Duodenal mucosa (tissue), 2 donors: ENCODE measurements at regions not wholly inside any gene's neighbourhood (a gene's known extent, or its start where the extent isn't known, plus 50 kb on each side); places are given as distances from the start of the nearest gene placed in this dataset.

Experiments used
- H3K27ac ChIP-seq: one replicate; pipeline ENCODE4 v1.7.0; 2013; ENCODE audit warnings: low read depth, low read length
- H3K27me3 ChIP-seq, 2 donors: one replicate each; pipeline ENCODE4 v1.7.0; 2013; ENCODE audit warnings: low read length in 2 of 2, control low read depth in 1 of 2; ENCODE audit not compliant: insufficient read depth in 2 of 2, control insufficient read depth in 1 of 2
- H3K36me3 ChIP-seq, 2 donors: one replicate each; pipeline ENCODE4 v1.7.0; 2013; ENCODE audit warnings: low read length in 2 of 2, control low read depth in 1 of 2; ENCODE audit not compliant: insufficient read depth in 2 of 2, control insufficient read depth in 1 of 2
- H3K4me1 ChIP-seq, 2 donors: one replicate each; pipeline ENCODE4 v1.7.0; 2013; ENCODE audit warnings: low read length in 2 of 2, control low read depth in 1 of 2; ENCODE audit not compliant: insufficient read depth in 2 of 2, control insufficient read depth in 1 of 2
- H3K4me3 ChIP-seq, 2 donors: one replicate each; pipeline ENCODE4 v1.7.0; 2013; ENCODE audit warnings: low read length in 2 of 2, low read depth in 1 of 2
- H3K9ac ChIP-seq, 2 donors: one replicate each; pipeline ENCODE4 v1.7.0; 2013; ENCODE audit warnings: low read length in 2 of 2, low read depth in 1 of 2
- H3K9me3 ChIP-seq, 2 donors: one replicate each; pipeline ENCODE4 v1.7.0; 2013; ENCODE audit warnings: low read length in 2 of 2, control low read depth in 1 of 2; ENCODE audit not compliant: control insufficient read depth in 1 of 2

DNA sequence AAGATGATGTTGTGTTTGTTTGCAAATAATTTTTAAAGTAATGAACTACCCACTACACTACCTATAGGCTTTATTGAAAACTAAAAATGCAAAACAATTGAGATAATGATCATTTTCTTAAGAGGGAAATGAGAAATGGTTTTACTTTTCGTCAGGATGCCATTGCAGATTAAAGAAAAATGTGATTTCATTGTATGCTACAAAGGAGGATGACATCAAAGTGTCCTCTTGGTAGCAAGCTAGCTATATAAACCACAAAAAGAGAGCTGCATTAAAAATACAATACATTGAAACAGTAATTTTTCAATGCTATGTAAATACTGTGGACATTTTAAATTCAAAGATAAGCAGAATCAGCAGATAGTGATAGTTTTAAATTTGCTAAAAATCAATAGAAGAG lies 87.5 kb upstream of the DPYD start:
- no peak overlapping the region for H3K9ac ChIP-seq
- no peaks in the 10 kb centered on the region for H3K27me3 ChIP-seq
- H3K9me3 ChIP-seq: no peaks in the 10 kb centered on the region
- no peaks in the 10 kb centered on the region for H3K4me1 ChIP-seq
- H3K36me3 ChIP-seq: no peaks in the 10 kb centered on the region
- no peak overlapping the region for H3K4me3 ChIP-seq
- no peak overlapping the region for H3K27ac ChIP-seq

DNA sequence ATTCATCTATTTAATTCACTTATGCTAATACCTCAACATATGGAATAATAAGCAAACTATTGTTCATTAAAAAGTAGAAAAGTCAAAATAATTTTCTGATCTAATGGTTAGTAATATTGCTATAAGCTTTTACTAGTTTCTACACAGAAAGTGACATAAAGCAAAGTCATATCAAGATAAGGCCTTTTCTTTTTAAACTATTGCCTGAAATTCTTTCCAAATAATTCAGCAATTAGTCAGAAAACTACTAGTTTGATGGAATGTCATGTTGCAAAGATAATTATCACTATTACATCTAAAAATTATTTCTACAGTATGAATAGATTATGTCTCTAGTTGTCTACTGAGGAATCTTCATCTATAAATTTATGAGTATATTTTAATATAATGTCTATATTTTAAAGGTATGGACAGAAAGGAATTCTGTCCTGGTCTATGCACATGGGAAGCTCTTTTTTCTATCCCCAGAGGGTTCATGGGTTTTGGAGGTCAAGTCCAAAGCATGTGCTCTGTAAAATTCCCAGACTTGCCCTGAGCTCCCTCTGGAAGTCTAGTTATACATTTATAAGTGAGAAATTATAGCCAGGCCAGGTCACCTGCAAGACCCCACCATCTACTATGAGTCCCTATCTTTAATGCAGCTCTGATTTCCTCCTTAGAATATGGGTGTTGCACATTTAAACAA lies 84.6 kb upstream of the DPYD start:
- Histone ChIP-seq H3K27me3 (no peaks in the 10 kb centered on the region), H3K4me1 (no peaks in the 10 kb centered on the region), H3K9ac (no peak overlapping the region), H3K27ac (no peak overlapping the region), H3K9me3 (no peaks in the 10 kb centered on the region), H3K4me3 (no peak overlapping the region), H3K36me3 (no peaks in the 10 kb centered on the region)

DNA sequence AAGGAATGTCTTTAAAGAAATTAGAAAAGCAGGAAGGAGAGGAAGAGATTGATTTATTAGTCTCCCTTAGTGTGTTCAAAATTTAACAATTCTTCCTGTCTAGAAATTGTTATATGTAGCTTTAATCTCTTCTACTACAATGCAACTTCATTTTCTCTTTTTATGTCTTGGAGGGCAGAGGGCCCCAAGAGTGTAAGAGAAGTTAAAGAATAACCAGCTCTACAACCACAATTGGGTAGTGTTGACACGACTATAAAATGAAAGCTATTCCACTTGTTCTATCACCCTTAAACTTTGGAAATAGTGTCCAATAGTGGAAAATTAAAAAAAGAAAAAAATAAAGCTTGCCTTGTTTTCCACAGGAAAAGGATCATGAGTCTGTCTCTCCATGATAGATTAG lies 82.6 kb upstream of the DPYD start:
- Histone ChIP-seq H3K36me3 (no peaks in the 10 kb centered on the region), H3K27me3 (no peaks in the 10 kb centered on the region)

DNA sequence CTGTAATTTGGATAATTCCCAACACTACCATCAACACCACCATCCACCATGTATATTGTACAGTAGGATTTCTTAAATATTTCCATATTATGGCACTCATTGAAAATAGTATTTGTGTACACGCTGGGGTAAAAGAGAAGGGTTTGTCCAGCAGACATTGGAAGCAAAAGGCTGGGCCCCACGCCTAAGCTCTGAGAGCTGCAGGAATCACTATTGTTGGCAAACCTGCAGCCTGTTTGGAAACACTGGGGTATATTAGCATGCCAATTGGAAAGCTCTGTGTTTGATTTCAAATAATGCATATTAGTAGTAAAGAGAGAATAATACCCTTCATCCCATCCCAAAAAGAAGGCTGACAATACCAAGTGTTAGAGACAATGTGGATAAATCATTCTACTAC lies 81.5 kb upstream of the DPYD start:
- no peak overlapping the region for H3K27ac ChIP-seq
- H3K4me1 ChIP-seq: no peaks in the 10 kb centered on the region
- no peaks in the 10 kb centered on the region for H3K27me3 ChIP-seq
- H3K9me3 ChIP-seq: no peaks in the 10 kb centered on the region
- no peaks in the 10 kb centered on the region for H3K36me3 ChIP-seq
- H3K9ac ChIP-seq: no peak overlapping the region
- H3K4me3 ChIP-seq: no peak overlapping the region

More for the DNA sequence above, 82.6 kb upstream of the DPYD start:
- Histone ChIP-seq H3K27ac (no peak overlapping the region), H3K4me1 (no peaks in the 10 kb centered on the region), H3K4me3 (no peak overlapping the region), H3K9ac (no peak overlapping the region), H3K9me3 (no peaks in the 10 kb centered on the region)

DNA sequence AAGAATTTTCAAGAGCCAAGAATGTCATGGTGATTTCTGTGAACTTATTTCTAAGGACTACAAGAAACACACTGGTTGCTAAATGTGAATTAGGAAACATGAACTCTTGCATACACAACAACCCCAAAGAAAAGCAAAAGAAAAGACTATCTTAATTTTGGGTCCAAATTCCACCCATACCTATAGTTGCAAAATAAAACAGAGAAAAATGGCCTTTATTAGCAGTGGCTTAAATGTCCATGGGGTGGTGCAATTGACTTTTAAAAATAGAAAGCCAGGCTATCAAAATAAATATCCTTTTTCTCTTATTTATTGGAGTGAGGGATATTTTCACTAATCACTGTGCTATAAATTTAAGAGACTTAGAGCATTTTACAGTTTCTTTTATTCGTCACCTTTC lies 80.9 kb upstream of the DPYD start:
- no peaks in the 10 kb centered on the region for H3K36me3 ChIP-seq
- no peak overlapping the region for H3K4me3 ChIP-seq

DNA sequence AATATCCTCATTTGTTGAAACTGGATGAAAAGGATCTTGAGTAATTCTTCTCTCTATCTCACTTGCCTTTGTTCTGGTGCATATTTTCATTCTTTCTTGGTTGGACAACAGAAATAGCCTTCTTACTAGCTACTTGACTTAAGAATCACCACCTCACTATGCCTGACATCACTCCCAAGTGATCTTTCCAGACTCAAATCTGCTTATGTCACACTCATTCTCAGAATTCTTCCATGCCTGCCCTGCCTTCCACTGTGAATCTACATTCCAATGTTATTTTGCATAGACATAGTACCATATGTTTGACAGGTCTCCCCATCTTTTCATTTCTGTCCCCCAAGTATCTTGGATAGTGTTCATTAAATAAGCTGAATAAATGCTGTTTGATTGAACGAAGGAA lies 78.5 kb upstream of the DPYD start:
- Histone ChIP-seq H3K9me3 (no peaks in the 10 kb centered on the region), H3K27me3 (no peaks in the 10 kb centered on the region), H3K4me3 (no peak overlapping the region), H3K9ac (no peak overlapping the region), H3K36me3 (no peaks in the 10 kb centered on the region), H3K27ac (no peak overlapping the region), H3K4me1 (no peaks in the 10 kb centered on the region)

More for the DNA sequence above, 80.9 kb upstream of the DPYD start:
- Histone ChIP-seq H3K4me1 (no peaks in the 10 kb centered on the region), H3K9ac (no peak overlapping the region), H3K9me3 (no peaks in the 10 kb centered on the region), H3K27ac (no peak overlapping the region), H3K27me3 (no peaks in the 10 kb centered on the region)

DNA sequence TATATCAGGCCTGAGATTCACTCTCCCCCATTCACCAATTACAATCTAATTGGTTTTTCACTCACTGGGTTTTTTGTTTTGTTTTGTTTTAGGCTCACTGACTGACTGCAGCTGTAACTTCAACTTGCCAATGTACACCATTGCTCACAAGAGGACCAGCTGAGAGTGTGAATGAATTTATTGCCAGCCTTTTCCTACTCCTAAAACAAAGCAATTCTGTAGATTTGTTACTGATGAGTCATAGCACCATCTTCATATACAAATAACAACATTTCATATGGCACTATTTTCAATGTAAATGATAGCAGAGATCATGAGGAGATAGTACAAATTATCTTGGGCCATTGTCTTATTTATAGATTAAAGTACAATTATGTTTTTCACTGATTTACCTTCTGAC lies 76.0 kb upstream of the DPYD start:
- H3K36me3 ChIP-seq: no peaks in the 10 kb centered on the region
- no peak overlapping the region for H3K9ac ChIP-seq
- no peaks in the 10 kb centered on the region for H3K4me1 ChIP-seq
- H3K4me3 ChIP-seq: no peak overlapping the region
- no peak overlapping the region for H3K27ac ChIP-seq
- H3K9me3 ChIP-seq: no peaks in the 10 kb centered on the region
- H3K27me3 ChIP-seq: no peaks in the 10 kb centered on the region

DNA sequence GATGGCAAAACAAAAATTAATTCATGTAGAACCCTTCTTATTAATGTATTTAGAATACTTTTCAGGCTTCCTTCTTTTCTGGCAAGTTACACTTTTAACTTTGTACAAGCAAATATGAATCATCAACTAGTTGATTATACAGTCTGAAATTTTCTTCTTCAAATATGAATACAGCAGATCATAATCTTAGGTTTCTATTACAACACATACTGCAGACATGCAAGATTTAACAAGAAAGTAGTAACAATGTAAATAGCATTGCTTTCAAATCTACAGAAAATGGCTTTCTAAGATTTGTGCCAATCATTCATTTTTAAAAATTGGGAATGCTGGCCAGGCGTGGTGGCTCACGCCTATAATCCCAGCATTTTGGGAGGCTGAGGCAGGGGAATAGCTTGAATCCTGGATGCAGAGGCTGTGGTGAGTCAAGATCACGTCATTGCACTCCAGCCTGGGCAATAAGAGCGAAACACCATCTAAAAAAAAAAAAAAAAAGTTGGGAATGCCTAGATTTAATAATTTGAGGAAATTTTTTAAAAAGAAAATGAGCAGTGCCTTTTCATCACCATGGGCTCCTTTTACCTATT lies 68.4 kb upstream of the DPYD start:
- no peak overlapping the region for H3K4me3 ChIP-seq
- no peak overlapping the region for H3K9ac ChIP-seq
- H3K9me3 ChIP-seq: no peaks in the 10 kb centered on the region
- no peaks in the 10 kb centered on the region for H3K4me1 ChIP-seq
- H3K27ac ChIP-seq: no peak overlapping the region
- no peaks in the 10 kb centered on the region for H3K36me3 ChIP-seq
- H3K27me3 ChIP-seq: no peaks in the 10 kb centered on the region

DNA sequence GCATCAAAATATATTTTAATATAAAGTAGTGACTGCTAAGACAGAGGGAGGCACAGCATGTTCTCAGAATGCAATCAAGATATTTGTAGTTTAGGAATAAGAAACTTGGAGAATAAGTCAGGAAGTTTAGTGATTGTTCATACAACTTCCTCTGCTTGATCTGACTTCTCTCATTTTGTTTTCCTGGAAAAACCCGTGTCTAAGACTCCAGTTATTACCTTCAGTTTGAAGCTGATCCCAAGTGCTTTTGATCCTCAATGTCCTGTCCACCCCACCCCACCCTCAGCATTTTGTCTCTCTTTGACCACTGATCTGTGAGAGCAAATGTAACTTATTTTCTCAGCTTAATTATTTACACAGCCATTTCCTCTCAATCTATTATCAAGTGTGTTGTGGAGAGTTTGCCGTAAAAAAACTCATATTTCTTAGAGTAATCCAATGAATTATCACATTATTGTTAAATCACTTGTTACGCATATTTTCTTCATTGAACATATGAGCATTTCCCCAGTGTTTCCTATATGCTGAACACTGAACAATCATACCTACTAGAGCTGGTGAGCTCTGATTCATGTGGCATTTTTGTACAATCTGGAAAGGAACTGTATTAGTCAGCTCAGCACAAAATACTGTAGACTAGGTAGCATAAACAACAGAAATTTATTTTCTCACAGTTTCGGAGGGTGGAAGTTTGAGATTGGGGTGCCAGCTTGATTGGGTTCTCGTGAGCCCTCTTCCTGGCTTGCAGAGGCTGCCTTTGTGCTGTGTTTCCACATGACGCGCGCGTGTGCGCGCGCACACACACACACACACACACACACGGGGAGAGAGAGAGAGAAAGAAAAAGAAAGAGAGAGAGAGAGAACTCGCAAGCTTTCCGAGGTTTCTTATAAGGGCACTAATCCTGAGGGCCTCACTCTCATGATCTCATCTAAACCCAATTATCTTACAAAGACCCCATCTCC lies 65.5 kb upstream of the DPYD start:
- Histone ChIP-seq H3K4me1 (no peaks in the 10 kb centered on the region), H3K9me3 (no peaks in the 10 kb centered on the region), H3K9ac (no peak overlapping the region), H3K27ac (no peak overlapping the region), H3K27me3 (no peaks in the 10 kb centered on the region), H3K4me3 (no peak overlapping the region), H3K36me3 (no peaks in the 10 kb centered on the region)

DNA sequence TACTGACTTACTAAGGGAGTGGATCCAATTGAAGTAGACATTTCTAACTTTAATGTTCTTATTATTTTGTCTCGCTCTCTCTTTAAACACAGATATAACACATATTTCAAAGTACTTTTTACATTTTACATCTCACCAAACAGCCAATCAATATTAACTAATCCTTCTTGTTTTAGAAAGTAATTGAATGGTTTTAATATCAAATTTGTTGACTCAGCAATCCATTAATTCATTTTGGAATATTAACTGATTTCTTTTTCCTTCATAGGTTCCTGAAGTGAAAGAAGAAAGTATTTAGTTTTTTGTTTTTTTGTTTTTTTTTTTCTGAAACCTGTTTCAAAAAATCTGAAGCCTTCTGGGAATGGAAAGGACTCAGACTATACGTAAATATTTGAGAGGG lies 62.3 kb upstream of the DPYD start:
- Histone ChIP-seq H3K4me1 (no peaks in the 10 kb centered on the region), H3K9me3 (no peaks in the 10 kb centered on the region), H3K36me3 (no peaks in the 10 kb centered on the region), H3K9ac (no peak overlapping the region), H3K27ac (no peak overlapping the region), H3K4me3 (no peak overlapping the region), H3K27me3 (no peaks in the 10 kb centered on the region)
